Mucosa of descending colon (tissue), 3 donors: ENCODE measurements at regions not wholly inside any gene's neighbourhood (a gene's known extent, or its start where the extent isn't known, plus 50 kb on each side); places are given as distances from the start of the nearest gene placed in this dataset.

ENCODE experiments used
- ATAC-seq: fragments of 200-7000 bp; cut with Tn5 transposase; one replicate; pipeline ENCODE4 v1.9.1; 2020; ENCODE audit warnings: mild to moderate bottlenecking, moderate library complexity
- DNase-seq, 3 donors: peaks; one replicate each; pipeline ENCODE4 v3.0.0-alpha.2; 2020
- H3K36me3 ChIP-seq: fragments of 200-600 bp; one replicate; pipeline ENCODE4 v1.8.0; 2021; ENCODE audit warnings: low read depth, mild to moderate bottlenecking
- H3K4me1 ChIP-seq: fragments of 200-600 bp; one replicate; pipeline ENCODE4 v1.8.0; 2021; ENCODE audit warnings: low read depth, mild to moderate bottlenecking
- H3K4me3 ChIP-seq: fragments of 200-600 bp; one replicate; pipeline ENCODE4 v1.8.0; 2021; ENCODE audit warnings: mild to moderate bottlenecking
- H3K9me3 ChIP-seq: fragments of 200-600 bp; one replicate; pipeline ENCODE4 v1.8.0; 2021; ENCODE audit warnings: mild to moderate bottlenecking
- intact Hi-C, 2 donors: fragments of 100-400 bp; cut with DNase I in 1 of 2; cut with micrococcal nuclease in 1 of 2; formaldehyde crosslinking; loops; one replicate each; pipeline versions ENCODE4 v1.11.0 to v1.11.1; 2022; cut with DNase I, micrococcal nuclease
- TF ChIP-seq, protein P1 (sequence below): fragments of 200-600 bp; IDR thresholded peaks from one replicate; pipeline ENCODE4 v1.8.0; 2022; ENCODE audit warnings: antibody characterized with exemption, mild to moderate bottlenecking
- donor health status: DM: no; HTN: no; CAD: no; lungs with moderate emphysema.
- donor health status: DM: no; HTN: no; CAD: no.
- donor health status: DM: no; HTN: yes; CAD: no.

GRCh38 chr5:158392753-158393152 is 533.8 kb upstream of the CLINT1 start:
- no peak for ATAC-seq
- Histone ChIP-seq H3K4me3 (no peak overlapping the region), H3K9me3 (no peaks in the 10 kb centered on the region), H3K36me3 (no peaks in the 10 kb centered on the region), H3K4me1 (no peaks in the 10 kb centered on the region)
- DNase-seq, result no peak
- TF ChIP-seq, protein P1, sequence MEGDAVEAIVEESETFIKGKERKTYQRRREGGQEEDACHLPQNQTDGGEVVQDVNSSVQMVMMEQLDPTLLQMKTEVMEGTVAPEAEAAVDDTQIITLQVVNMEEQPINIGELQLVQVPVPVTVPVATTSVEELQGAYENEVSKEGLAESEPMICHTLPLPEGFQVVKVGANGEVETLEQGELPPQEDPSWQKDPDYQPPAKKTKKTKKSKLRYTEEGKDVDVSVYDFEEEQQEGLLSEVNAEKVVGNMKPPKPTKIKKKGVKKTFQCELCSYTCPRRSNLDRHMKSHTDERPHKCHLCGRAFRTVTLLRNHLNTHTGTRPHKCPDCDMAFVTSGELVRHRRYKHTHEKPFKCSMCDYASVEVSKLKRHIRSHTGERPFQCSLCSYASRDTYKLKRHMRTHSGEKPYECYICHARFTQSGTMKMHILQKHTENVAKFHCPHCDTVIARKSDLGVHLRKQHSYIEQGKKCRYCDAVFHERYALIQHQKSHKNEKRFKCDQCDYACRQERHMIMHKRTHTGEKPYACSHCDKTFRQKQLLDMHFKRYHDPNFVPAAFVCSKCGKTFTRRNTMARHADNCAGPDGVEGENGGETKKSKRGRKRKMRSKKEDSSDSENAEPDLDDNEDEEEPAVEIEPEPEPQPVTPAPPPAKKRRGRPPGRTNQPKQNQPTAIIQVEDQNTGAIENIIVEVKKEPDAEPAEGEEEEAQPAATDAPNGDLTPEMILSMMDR, result no peak
- intact Hi-C loops, result no loop called here

DNA sequence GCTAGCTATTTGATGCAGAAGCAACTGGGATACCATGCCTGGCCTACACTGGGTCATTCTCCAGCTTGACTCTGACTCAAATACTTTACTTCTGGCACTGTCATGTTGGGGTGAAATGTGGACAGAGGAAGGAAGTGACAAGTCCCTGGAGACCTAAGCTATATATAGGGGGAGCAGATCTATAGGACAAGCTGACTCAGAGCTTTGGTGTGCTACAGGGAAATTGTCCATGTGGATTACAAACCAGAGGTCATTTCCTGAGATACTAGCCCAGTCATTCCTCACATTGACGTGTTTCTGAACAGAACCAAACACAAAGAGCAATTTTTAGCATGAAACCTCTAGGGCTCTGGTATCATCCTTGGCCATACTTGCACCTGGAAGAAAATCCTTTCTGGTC is 531.6 kb upstream of the CLINT1 start:
- intact Hi-C loops, result no loop called here
- DNase-seq (no peak), ATAC-seq (no peak)
- Histone ChIP-seq H3K36me3 (no peaks in the 10 kb centered on the region), H3K9me3 (no peaks in the 10 kb centered on the region), H3K4me3 (no peak overlapping the region), H3K4me1 (no peaks in the 10 kb centered on the region)
- TF ChIP-seq, protein P1, result no peak

GRCh38 chr5:158389786-158390185 is 530.8 kb upstream of the CLINT1 start:
- Histone ChIP-seq H3K9me3 (no peaks in the 10 kb centered on the region), H3K36me3 (no peaks in the 10 kb centered on the region), H3K4me3 (no peak overlapping the region), H3K4me1 (no peaks in the 10 kb centered on the region)
- intact Hi-C loops, result no loop called here
- no peak for ATAC-seq
- TF ChIP-seq, protein P1, result no peak
- DNase-seq, result no peak

- Histone ChIP-seq H3K36me3 (no peaks in the 10 kb centered on the region), H3K4me1 (no peaks in the 10 kb centered on the region), H3K9me3 (no peaks in the 10 kb centered on the region), H3K4me3 (no peak overlapping the region)
- TF ChIP-seq, protein P1, result no peak
- ATAC-seq (peak; percentile 77), DNase-seq (peak in 2 of 3 donors; percentile 33 to 65)
- intact Hi-C loops, result no loop called here
Measured at GRCh38 chr5:158388021-158388420, 529.1 kb upstream of the CLINT1 start.

- ATAC-seq (peak; percentile 40), DNase-seq (peak in 1 of 3 donors; percentile 6)
- H3K4me1 ChIP-seq, result peaks cover 4% of the 10 kb centered on the region
- H3K9me3 ChIP-seq, result no peaks in the 10 kb centered on the region
- H3K4me3 ChIP-seq, result no peak overlapping the region
- intact Hi-C loops, result no loop called here
- H3K36me3 ChIP-seq, result no peaks in the 10 kb centered on the region
- TF ChIP-seq, protein P1, result no peak
Measured at GRCh38 chr5:158387499-158387898, 528.6 kb upstream of the CLINT1 start.

GRCh38 chr5:158385982-158386381 is 527.0 kb upstream of the CLINT1 start:
- no peak for ATAC-seq
- intact Hi-C loops, result no loop called here

More at GRCh38 chr5:158385982-158386381, 527.0 kb upstream of the CLINT1 start:
- DNase-seq, result no peak
- TF ChIP-seq, protein P1, result no peak
- H3K4me1 ChIP-seq, result peaks cover 8% of the 10 kb centered on the region
- H3K36me3 ChIP-seq, result no peaks in the 10 kb centered on the region
- H3K9me3 ChIP-seq, result no peaks in the 10 kb centered on the region
- no peak overlapping the region for H3K4me3 ChIP-seq
